NCI-H82 treated with DMSO at 0.1 percent for 48 hours (cell line): ENCODE measurements at regions not wholly inside any gene's neighbourhood (a gene's known extent, or its start where the extent isn't known, plus 50 kb on each side); places are given as distances from the start of the nearest gene placed in this dataset.

ENCODE experiments used
- DNase-seq: peaks from one replicate; lab custom pipeline; 2025; ENCODE audit not compliant: unreplicated experiment; lab: John Stamatoyannopoulos, UW

DNA sequence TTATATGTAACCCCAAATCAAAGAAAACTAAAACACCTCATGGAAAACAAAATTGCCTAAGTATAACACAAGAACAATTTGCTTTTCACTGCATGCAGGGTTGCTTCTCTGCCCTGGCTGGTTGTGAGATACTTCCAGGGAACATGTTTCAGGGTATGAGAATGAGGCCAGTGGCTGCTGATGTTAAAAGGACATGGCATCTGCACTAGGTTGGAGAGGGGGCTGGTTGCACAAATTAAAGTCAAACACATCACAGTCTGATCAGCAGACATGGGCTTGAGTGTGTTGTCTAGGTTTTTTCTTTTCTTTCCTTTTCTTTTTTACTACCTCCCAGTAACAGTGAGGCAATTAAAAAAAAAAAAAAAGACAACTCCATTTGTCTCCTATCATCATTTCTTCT is 374.9 kb downstream of the MCTP2 start:
- DNase-seq, result no peak

DNA sequence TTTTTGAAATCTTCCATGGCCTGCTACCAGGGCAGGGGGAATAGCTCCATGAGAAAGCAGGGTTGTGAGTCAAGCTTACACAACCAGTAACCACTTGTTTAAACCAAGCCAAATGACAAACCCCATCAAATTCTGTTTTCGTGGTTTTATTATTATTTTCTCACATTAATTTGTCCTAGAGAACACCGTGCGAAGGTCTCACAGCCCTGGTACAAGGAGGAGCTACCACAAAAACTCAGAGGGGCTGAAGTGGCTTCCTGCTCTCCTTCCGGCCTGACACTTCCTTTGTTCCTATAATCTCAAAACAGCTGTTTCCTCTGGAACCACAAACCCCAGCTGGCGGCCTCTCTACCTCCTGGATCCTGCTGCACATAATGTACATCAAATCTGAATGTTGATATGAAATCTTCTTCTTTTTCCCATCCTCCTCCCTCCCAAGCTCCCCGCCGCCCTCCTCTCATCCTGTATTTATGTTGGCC is 375.9 kb downstream of the MCTP2 start:
- DNase-seq, result no peak

DNA sequence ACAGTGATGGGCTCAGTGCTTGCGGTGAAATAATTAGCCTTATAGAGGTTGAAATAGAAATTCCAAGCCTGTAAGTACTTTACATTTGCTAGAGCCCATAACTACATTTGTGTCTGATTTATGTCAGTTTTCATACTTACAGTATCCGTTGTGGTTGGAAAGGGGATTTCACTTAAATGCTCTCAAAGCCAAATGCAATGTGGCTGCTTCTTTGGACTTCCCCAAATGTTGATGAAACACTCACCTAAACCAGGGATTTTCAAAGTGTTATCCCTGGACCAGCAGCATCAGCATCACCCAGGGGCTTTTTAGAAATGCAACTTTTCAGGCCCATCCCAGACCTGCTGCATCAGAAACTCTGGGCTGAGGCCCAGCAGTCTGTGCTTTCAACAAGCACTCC is 378.7 kb downstream of the MCTP2 start:
- no peak for DNase-seq

DNA sequence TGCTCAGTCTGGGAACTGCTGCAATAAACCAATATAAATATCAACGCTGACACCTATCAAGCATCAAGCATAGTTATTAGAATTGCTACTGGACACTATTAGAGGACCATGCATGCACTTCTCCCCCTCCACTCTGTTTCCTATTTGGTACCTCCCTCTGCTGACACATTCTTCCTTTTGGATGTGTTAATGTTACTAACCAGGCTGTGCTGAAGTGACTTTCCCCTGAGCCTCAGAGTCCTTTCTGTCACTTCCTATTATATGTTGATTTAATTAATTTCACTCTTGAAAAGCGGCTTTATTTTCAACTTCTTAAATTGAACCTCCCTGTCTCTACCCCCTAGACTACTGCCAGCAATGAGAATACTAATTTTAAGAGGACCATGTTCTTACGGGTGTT is 379.1 kb downstream of the MCTP2 start:
- no peak for DNase-seq

DNA sequence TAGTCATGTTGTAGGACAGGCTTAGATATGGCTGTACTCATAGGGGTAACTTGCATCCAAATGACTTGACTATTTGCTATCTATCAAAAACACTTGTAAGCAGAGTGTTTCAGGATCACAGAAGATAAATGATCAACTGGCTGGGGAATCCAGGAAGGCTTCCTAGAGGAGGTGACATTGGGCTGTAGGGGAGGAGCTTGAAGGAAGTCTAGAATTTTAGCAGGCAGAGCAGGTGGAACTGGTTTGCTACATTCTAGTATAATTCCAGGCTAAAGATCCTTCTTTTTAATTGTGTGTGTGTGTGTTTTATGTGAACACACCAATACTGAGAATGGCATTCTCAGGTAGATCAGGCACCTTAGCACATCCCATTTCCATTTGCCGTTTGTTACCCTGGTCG is 380.3 kb downstream of the MCTP2 start:
- DNase-seq, result no peak

DNA sequence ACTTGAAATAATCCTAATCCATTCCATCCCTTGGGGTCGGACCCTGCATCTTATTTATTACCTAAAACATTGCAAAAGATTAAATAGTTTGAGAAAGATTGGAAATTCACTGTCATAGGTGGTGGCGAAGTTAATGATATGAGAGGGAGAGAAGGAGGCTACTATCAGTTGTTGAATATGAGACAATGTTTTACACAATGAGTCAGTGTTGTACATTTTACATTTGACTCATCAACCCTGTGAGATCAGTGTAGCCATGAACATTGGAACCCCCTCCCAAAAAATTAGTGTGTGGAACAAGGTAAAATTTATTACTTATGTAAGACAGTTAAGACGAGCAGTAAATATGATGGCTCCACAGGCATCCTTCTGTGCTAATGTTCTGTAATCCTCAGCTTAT is 384.3 kb downstream of the MCTP2 start:
- no peak for DNase-seq

DNA sequence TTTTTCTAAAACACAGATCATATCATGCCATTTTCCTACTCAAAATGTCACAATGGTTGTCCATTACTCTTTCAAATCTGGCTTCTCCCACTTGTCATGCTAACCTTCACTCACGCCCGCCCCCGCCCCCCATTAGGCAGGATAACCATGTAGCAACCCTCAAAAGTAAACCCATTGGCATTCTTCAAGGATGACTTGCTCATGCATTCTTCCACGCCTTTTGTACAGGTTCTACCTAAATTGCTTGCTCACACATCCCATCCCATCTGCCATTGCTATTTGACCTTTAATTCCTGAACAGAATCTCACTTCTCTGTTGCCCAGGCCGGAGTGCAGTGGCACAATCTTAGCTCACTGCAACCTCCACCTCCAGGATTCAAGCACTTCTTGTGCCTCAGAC is 389.3 kb downstream of the MCTP2 start:
- no peak for DNase-seq

DNA sequence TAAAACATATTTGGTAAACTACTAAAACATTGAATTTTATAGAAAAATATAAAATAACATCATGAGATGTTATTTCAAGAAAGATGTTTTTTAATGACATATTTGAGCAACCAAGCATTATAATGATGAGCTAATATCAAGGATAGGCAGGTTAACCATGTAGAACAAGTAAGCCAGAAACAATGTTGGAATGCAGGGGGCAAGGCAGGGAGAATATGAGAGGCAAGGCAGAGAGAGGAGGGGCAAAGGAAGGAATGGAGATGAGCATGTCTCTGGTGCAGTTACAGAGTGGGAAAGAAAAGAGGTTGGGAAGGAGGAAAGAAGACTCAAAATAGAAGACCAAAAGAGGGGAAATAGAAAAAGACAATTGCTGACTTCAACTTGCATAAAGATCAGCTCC is 390.4 kb downstream of the MCTP2 start:
- no peak for DNase-seq

DNA sequence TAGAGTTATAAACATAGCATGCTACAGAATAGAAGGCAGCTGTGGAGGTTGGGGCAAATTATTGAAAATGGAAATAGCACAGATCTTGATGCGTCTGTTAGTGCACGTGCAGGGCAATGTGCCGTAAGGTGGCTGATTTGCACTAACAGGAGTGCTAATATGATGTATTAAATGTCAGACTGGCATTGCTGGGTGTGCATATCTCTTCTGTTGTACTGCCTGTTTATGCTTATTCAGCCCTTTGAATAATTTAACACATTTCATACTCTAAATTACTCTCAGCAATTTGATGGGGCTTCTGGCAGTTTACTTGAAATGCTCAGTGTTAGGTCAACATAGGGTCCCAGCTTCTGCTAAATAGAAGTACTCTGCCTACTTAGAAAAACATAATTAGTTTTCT is 395.6 kb downstream of the MCTP2 start:
- no peak for DNase-seq

DNA sequence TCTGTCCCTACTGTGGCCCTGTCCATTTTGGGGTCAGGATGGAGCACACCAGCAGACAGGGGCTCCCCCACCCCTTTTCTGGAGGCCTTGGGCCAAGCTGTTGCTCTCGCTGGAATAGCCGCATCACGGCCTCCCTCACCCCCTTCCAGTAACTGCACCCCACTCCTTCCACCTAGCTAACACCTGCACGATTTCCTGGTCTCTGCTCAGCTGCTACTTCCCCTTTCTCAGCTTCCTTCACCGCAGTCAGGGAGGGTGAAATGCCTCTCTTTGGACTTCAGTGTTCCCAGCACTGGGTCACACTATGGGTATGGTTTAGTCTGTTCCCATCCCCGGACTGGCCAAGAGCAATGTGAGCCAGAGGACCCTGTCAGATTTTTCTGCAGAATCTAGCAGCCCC is 400.2 kb downstream of the MCTP2 start:
- no peak for DNase-seq

DNA sequence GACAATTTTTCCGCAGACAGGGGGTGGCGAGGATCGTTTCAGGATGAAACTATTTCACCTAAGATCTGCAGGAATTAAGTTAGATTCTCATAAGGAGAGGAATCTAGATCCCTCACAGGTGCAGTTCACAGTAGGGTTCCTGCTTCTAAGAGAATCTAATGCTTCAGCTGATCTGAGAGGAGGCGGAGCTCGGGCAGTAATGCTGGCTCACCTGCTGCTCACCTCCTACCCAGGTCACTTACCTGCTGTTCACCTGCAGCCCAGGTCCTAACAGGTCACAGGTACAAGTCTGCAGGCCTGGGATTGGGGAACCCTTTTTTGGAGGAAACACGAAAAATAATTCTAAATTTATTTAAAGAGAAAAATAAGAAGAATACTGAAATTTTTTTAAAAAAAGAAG is 406.8 kb downstream of the MCTP2 start:
- no peak for DNase-seq

DNA sequence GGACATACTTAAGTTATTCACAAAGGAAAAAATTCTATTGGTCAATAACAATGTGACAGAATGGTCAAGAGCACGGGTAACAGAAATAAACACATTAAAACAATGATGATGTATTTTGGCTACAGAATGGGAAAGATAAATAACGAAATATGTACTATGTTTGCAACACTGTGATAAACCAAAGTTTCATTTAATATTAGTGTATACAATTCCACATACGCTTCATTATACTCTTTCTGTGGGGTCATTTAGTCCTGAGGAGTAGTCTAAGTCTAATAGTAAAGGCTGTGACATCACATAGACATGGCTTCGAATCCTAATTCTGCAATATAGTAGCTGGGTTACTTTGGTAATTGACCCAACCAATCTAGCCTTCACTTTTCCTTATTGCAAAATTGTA is 408.3 kb downstream of the MCTP2 start:
- DNase-seq, result no peak

DNA sequence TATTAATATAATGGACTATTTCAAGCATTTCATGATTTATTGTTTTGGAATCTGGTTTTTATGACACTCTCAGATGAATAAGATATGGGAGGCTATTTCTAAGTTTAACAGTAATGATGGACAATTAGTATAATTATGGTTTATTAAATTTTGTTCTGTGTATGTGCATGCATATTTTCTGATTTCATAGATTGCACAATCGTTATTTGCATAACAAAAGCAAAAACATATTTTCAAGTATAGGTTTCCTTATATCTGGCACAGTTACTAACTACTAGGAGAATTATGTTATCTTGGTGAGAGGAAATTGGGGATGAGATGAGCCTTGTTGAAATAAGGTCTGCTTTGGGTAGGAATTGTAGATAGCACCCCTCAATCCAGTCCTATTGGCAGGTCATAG is 413.1 kb downstream of the MCTP2 start:
- DNase-seq, result no peak

DNA sequence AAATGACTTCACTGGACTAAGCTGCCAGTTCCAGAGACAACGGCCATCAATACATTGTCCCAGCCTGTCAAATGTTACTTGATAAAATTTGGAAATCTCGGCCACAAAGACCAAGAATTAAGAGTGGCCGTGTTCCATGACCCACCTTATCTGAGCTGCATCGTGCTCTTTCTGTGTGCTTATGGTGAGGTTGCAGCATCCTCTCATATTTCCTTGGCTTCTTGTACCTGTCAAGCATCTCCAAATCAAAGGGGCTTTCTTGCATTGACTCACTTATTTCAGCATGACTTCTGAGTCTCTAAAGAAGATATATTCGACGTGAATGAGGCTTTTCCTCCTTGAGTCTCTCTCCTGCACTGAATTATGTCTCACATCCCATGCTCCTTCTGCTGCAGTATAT is 421.7 kb downstream of the MCTP2 start:
- DNase-seq, result no peak

DNA sequence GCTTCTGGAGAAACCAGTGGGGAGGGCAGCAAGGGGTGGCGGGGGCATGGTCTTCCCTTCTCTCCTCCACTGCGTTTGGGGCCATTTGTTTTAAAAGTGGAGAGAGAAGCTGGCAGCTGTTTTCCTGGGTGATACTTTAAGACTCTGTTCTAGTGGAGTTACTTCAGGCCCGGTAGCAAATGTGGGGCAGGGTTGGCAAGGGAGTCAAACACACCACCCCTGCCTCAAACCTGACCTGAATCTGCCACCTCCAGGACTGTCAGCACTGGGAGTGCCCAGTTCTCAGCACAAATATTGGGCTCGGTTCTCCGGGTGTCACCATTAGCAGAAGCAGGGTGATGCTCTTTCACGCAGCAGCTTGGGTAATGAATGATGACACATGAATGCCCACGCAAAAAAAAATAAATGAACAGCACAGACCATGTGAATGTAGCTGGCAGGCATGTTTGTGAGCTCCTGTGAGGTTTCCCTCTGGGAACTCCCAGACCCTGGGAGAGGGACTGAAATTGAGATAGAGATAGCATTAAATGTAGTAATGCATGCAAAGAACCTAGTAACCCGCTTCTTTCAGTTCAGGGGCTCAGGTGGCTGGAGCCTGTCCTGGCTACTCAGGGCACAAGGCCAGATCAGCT is 424.0 kb downstream of the MCTP2 start:
- no peak for DNase-seq

DNA sequence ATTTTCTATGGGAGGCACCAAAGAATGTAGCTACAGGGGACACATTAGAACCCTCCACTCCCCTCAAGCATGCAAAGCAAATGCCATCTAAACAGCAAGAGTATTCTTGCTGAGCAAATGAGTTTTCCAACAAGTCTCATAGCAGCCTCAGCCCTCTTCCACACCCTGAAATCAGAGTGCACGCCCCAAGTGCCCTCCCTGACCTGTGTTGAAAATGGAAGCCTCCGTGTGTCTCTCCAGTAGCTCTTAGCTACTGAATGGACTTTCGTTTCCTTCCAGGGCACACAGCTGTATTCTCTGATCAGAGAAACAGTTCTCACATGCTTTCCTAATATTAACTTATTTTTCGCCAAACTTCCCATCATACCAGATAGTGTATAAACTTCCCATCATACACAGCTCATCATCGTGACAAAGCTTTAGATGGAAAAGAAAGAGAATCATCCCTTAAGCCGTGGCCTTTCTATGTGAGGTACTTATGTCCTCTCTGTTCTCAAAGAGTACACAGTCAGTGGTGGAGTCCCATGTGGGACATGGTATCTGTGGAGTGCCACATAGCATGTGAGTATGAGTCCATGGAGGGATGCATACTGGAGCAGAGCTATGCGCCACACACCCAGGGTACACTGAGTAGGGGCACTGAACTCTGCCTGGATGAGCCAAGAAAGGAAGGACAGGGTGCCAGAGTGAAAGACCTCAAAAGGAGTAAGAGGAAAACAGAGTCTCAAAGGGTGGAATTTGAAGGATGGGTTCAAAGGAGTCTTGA is 434.5 kb downstream of the MCTP2 start:
- no peak for DNase-seq

DNA sequence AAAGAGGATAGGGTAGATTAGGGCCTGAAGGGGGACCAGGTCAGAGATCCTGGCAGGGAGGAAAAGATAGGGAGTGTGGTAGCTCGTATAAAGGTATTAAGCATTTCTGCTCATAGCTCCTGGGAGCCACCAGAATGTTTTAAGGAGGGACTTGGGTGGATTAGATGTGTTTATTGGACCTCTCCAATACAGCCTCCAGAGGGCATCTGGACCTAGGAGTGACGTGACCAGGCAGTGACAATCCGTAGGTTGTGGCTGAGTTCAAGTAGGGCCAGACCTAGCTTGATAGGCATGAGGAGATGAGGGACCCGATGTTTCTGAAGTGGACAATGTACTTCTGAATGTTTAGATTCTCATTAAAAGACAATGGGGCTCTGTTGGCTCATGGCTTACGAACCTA is 435.2 kb downstream of the MCTP2 start:
- no peak for DNase-seq

DNA sequence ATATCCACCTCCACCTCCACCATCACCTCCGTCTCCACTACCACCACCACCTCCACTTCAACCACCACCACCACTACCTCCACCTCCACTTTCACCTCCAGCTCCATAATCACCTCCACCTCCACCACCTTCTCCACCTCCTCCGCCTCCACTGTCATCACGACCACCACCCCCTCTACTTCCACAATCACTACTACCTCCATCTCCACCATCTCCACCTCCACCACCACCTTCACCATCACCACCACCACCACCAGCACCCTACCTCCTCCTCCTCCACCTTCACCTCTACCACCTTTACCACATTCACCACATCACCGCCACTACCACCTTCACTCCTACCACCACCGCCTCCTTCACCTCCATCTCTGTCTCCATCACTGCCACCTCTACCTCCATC is 435.7 kb downstream of the MCTP2 start:
- no peak for DNase-seq

DNA sequence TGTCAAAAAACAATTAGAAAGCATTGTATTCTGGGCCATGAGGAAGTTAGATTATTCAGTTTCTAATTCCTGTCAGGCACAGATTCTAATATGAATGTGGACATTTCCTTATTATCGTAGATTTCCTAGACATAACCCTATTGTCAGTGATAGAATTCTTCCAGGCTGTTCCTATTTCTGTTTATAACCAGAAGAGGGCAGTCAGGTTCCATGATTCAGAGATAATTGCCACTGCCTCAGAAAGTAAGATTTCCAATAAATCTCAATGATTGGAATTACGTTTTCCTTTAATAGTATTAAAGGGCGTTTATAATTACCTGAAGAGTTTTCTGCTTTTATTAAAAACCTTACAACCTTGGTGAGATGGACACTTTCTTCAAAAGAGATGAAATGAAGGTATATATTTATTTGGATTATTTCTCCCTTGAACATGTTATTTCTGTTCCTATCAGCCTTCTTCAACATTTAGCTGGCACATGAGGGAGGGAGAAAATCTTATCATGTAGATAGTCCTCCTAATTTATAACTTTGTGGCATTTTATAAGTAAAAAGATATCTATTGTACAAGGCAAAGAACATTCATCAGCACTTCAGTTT is 439.2 kb downstream of the MCTP2 start:
- no peak for DNase-seq

DNA sequence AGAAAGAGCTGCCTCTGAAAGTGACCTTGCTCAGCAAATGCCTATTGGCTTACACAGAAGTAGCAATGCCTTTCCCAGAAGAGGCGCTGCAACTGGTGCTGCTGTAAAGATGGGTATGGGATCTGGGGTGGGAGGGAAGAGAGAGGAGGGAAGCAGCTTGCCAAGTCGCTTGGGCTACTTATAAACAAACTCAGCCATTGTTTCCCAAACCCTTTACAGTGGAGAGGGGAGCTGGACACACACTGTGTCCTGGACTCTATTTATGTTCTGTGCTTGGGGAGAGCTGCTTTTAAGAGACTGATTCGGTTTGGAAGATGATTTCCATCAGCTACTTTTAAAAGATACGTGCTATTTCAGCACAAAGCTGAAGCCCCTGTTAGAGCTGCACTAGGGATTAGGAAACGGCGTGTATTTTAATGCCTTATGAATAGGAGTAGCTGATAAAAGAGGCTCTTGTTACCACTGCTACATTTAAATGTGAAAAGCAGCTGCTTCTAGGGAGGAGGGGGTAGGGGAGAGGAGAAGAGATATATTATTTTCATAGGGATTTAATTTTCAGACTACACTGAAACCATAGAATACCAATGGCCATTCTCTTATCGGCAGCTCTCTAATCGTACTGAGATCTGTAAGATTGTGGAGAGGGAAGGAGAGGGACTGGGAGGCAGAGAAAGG is 440.6 kb downstream of the MCTP2 start:
- DNase-seq, result no peak

DNA sequence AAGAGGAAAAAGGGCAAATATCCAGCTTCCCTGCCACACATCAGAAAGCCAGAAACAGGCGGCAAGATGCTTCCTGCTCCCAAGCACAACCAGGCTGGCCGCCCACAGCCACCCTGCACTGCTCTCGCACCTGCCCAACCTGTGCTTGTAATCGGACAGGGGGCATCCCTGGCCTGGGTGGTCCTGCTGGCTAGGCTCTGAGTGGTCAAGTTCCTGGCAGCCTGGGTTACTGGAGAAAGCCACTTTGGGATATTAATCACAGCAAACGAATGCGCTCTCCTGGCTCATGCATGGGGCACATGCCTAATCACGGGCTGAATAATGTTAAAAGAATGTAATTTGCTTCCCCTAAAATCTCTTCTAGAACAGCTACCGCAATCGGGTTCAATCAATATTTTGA is 442.4 kb downstream of the MCTP2 start:
- no peak for DNase-seq

DNA sequence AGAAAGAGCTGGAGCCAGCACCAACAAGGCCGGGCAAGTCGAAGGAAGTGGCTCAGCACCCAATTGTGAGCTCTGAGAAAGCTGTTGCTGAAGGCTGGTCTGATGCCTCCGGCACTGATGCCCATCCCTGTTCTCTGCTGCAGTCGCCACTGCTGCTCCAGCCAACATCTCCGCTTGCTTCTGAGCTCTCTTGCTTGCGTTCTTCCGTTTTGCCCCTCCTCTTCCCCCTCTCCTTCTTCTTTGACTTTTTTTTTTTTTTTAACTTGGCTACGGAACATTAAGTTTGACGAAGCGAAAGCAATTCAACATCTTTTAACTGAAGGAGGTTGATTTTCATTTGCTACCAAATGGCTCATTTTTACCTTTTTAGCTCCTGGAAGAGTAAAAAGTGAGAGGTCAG is 442.9 kb downstream of the MCTP2 start:
- DNase-seq, result no peak
